ENCODE measurements at regions not wholly inside any gene's neighbourhood (a gene's known extent, or its start where the extent isn't known, plus 50 kb on each side); places are given as distances from the start of the nearest gene placed in this dataset.

GRCh38 chr9:16347886-16348285, 522.6 kb downstream of the BNC2 start:
- DNase-seq: no peak

GRCh38 chr9:16348531-16348930, 521.9 kb downstream of the BNC2 start:
- no peak for DNase-seq

GRCh38 chr9:16352251-16352650, 518.2 kb downstream of the BNC2 start:
- DNase-seq: no peak

GRCh38 chr9:16352791-16353401, 517.6 kb downstream of the BNC2 start:
- no peak for DNase-seq

- no peak for DNase-seq
Observed at GRCh38 chr9:16356196-16356765, 514.2 kb downstream of the BNC2 start.

GRCh38 chr9:16357828-16358227, 512.6 kb downstream of the BNC2 start:
- DNase-seq: no peak

- DNase-seq: no peak
Observed at GRCh38 chr9:16358751-16359150, 511.7 kb downstream of the BNC2 start.
